Left ventricle myocardium superior (tissue), 1 donor: ENCODE measurements at regions not wholly inside any gene's neighbourhood (a gene's known extent, or its start where the extent isn't known, plus 50 kb on each side); places are given as distances from the start of the nearest gene placed in this dataset.
A peak's percentile ranks its signal among the peaks of the same experiment; 100 is the strongest.
"Not testable (repeated sequence)": the region's sequence is repeated elsewhere in the genome, so short reads cannot be mapped to it uniquely, and the experiment has no call there.

Experiments
- ATAC-seq: fragments of 200-7000 bp; cut with Tn5 transposase; one replicate; pipeline ENCODE4 v1.9.1; 2020; ENCODE audit warnings: mild to moderate bottlenecking, moderate library complexity
- DNase-seq: peaks from one replicate; pipeline ENCODE4 v3.0.0-alpha.2; 2020
- intact Hi-C: fragments of 100-400 bp; cut with micrococcal nuclease; formaldehyde crosslinking; loops from one replicate; pipeline ENCODE4 v1.11.0; 2022
- donor health status: DM: no; HTN: yes; CAD: no; lungs with severe emphysema.

DNA sequence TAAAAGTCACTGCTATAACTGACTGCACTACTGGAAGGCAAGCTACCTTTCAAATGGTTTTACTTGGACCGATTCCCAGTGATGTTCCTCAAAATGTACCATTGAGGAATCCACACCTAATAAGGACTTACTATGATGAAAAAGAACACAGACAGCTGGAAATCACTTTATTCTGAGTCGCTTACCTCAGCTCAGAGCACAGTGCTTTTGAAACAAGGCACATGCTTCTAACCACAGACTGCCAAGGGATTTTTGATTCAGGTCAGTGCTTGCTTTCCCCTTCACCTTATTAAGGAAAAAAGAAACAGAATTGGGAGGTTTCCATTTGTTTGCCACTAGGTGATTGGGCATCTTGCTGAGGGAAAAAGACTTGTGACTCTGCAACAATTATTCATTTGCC, 707.5 kb upstream of the FSHR start:
- intact Hi-C loops, result no loop called here
- ATAC-seq (no peak), DNase-seq (no peak)

DNA sequence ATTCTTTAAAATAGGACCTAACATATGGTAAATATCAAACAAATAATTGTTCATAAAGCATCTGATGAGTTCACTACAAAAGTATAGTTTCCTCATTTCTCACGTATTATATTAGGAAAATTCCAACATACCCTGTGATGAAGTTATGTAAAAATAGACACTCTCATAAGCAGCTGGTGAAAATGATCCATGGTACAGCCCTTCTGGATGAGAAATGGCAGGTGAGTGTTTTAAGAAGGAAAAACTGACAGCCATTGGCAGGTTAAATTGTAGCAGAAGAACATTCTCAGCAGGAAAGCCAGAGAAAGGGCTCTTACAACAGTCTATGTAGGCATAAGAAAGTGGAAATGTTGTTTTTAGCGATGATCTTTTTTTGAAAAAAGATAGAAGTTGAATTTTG, 706.5 kb upstream of the FSHR start:
- DNase-seq (no peak), ATAC-seq (peak; percentile 31)
- intact Hi-C loops, result no loop called here

DNA sequence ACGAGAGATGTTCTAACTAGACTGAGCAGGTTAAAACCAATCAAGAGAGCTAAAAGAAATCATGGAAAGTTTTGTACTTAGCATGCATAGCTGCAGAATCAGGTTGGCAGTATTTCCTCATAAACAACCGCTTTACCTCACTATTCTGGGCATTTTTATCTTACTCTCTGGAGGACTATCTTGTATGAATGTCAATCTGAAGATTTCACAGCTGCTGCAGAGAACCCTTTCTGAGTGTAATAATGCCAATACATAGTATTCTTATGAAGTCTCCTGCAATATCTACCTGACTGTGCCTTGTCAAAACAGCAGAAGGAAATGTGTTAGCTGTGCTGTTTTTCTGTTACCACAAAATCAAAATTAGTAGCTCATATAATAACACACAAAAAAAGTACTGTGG, 705.9 kb upstream of the FSHR start:
- intact Hi-C loops, result no loop called here
- DNase-seq (no peak), ATAC-seq (peak; percentile 67)

DNA sequence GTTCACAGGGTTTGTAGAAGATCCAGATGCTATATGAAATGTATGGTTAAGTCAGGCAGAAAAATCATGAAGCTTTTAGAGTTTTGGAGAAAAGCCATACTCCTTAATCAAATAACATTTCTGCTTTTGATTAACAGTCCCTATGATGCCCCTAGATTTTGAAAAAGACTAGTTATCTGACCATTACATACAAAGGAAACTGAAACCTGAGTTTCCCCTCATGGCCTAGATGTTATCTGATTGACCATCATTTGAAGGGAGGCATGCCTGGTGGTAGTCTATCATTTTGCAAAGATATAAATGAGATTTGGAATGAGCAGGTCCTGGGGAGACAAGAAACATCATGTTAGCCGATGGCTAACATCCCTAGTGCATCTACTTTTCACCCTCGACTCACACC, 704.3 kb upstream of the FSHR start:
- ATAC-seq, result no peak
- DNase-seq, result no peak
- intact Hi-C loops, result no loop called here

DNA sequence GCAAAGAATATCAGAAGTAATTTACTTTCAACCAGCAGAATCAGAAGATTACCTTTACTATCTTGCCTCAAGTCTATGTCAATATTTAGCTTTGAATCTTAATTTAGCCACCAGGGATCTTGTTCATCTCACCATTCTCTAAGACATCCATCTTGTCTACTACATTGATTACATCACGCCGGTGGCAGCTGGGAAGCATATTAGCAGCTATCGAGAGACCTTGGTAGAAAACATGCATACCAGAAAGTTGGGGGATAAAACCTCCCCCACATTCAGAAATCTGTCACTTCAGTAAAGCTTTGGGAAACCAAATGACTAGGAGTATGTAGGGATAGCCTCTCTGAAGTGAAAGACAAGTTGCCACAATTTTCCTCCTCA, 703.8 kb upstream of the FSHR start:
- intact Hi-C loops, result no loop called here
- ATAC-seq (no peak), DNase-seq (no peak)

DNA sequence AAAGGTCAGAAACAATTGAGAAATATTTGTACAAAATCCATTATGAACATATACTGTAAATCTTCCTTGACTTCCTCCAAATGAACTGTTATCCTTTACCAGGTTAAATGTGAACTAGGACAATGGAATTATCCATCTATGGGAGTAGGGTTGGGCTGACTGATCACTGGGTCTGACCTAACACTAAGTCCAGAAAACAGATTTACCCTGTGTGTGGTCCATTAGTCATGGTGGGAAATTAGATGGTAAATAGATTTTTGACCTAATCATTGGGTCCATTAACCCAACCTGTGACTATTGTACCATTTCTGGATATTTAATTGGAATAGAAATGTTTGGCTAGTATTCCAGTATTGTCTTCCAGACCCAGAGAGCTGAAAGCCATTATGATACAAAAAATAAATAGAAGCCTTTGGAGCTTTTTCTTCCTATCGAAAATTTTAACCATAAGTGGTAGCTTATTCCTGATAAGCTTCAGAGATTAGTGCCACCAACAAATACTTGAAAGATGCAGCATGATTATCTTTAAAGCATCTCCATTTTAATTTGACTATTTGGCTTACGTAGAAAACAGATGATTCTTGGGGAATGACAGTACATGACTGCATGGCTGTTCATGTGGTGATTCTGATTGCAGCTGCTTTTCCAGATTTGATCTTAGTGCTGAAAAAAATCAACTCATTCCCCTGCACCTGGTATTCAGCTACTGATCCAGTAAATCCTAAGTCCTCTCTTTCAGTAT, 703.2 kb upstream of the FSHR start:
- DNase-seq, result no peak

GRCh38 chr2:49845671-49846070, 691.4 kb upstream of the FSHR start:
- ATAC-seq, result no peak
- no peak for DNase-seq
- intact Hi-C loops, result no loop called here

More for the DNA sequence above, 703.2 kb upstream of the FSHR start:
- intact Hi-C loops, result no loop called here
- ATAC-seq, result no peak

DNA sequence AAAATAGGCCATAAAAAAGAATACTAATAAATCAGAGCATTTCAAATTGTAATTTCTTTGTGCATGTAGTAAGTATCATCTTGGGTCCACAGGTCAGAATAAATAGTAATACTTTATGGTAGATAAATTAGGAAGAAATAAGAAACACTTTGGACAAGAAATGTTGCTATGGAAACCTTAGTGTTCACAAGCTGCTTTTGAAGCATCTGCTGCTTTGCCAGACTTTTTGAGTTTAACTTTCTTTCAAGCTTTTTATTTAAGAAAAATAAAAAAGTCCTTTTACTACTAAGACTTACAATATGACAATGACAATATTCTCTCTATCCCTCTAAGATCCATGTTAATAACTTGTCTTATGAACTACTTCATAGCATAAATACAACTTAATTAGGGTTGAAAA, 690.7 kb upstream of the FSHR start:
- intact Hi-C loops, result no loop called here
- ATAC-seq (no peak), DNase-seq (no peak)

- DNase-seq, ATAC-seq, intact Hi-C loops: not testable (repeated sequence)
These were observed 689.8 kb upstream of the FSHR start for GRCh38 chr2:49844113-49844512.

DNA sequence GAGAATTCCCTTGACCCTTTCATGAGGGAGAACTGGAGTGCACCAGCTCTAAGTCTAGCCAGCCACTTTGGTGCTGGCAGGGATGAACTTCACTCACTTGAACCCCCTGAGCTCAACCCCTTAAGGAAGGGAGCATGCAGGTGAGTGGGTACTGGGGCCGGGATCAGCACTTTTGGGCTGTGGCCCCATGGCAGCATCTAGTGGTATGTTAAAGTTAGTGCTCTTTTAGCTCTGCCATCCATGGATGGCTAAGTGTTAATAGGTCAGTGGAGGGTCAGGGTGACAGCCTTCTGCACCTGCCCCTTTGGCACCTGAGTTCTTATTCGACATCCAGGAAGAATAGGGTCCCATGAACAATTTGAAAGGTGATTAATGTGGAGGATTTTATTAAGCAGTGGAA, 689.0 kb upstream of the FSHR start:
- no peak for ATAC-seq
- intact Hi-C loops, result no loop called here
- DNase-seq, result no peak

GRCh38 chr2:49840428-49840975, 686.2 kb upstream of the FSHR start:
- DNase-seq, result no peak
- no peak for ATAC-seq
- intact Hi-C loops, result no loop called here

- intact Hi-C loops, result no loop called here
- DNase-seq (no peak), ATAC-seq (no peak)
These were observed 685.5 kb upstream of the FSHR start for GRCh38 chr2:49839818-49840217.

- DNase-seq (no peak), ATAC-seq (no peak)
- intact Hi-C loops, result no loop called here
These were observed 683.4 kb upstream of the FSHR start for GRCh38 chr2:49837561-49838293.

- intact Hi-C loops, result no loop called here
- ATAC-seq, result no peak
- DNase-seq, result no peak
These were observed 681.7 kb upstream of the FSHR start for GRCh38 chr2:49836017-49836416.

GRCh38 chr2:49834433-49834832, 680.1 kb upstream of the FSHR start:
- peak; percentile 33 for ATAC-seq
- no peak for DNase-seq
- intact Hi-C loops, result no loop called here

GRCh38 chr2:49832555-49832954, 678.2 kb upstream of the FSHR start:
- intact Hi-C loops, result no loop called here
- DNase-seq, result no peak

DNA sequence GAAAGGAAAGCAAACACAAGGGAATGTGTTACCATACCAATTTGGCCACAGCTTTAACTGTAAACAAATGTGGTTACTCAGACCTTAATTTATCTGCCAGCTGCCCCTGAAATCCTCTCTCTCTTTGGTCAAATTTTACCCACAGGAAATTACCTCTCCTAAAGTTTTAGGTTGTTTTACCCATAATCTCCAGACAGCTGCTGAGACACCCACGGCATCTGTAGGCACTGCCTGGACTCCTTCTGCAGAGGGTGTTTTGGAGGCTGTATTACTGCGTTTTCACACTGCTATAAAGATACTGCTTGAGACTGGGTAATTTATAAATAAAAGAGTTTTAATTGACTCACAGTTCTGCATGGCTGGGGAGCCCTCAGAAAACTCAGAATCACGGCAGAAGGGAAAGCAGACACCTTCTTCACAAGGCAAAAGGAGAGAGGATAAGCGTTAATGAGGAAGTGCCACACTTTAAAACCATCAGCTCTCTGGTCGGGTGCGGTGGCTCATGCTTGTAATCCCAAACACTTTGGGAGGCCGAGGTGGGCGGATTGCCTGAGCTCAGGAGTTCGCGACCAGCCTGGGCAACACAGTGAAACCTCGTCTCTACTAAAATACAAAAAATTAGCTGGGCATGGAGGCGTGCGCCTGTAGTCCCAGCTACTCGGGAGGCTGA, 677.5 kb upstream of the FSHR start:
- DNase-seq (no peak), ATAC-seq (no peak)
- intact Hi-C loops, result no loop called here

More at GRCh38 chr2:49832555-49832954, 678.2 kb upstream of the FSHR start:
- ATAC-seq, result peak; percentile 96

DNA sequence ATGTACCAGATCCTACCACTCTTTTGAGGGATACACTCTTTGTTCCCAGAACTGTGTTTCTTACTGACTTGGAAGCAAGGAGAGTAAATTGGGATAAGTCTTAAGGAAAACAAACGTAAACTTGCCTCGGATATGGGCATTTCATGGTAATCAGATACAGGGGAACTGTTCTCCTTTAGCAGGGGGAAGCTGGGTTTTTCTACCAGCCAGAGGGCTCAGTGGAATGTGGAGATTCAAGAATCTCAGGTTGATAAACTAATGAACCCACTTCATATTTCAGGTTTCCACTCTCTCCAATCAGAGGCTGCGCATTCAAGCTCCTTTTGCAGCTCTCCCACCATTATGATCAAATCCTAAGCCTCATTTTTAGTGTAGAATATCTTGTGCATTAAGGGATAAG, 676.5 kb upstream of the FSHR start:
- no peak for ATAC-seq

GRCh38 chr2:49827366-49827765, 673.1 kb upstream of the FSHR start:
- DNase-seq (no peak), ATAC-seq (no peak)
- intact Hi-C loops, result no loop called here

More for the DNA sequence above, 676.5 kb upstream of the FSHR start:
- intact Hi-C loops, result no loop called here
- no peak for DNase-seq

GRCh38 chr2:49813208-49813607, 658.9 kb upstream of the FSHR start:
- intact Hi-C loops, result no loop called here
- no peak for DNase-seq
- peak; percentile 33 for ATAC-seq
